Mesendoderm (in vitro differentiated cells): ENCODE measurements at regions not wholly inside any gene's neighbourhood (a gene's known extent, or its start where the extent isn't known, plus 50 kb on each side); places are given as distances from the start of the nearest gene placed in this dataset.

Source experiments
- DNase-seq: peaks from one replicate; pipeline ENCODE4 v3.0.0; 2013
- H2AK5ac ChIP-seq: 2 replicates; pipeline ENCODE4 v1.6.1; 2013; ENCODE audit warnings: low read length, inconsistent platforms
- H2BK120ac ChIP-seq: 2 replicates; pipeline ENCODE4 v1.6.1; 2013; ENCODE audit warnings: low read depth, mild to moderate bottlenecking, low read length, moderate library complexity, mixed read lengths
- H2BK15ac ChIP-seq: replicated peaks from 2 replicates; pipeline ENCODE4 v1.6.1; 2013; ENCODE audit warnings: low read depth, mild to moderate bottlenecking, moderate library complexity
- H2BK5ac ChIP-seq: 2 replicates; pipeline ENCODE4 v1.6.1; 2013; ENCODE audit warnings: low read length, inconsistent platforms
- H3K18ac ChIP-seq: 2 replicates; pipeline ENCODE4 v1.6.1; 2013; ENCODE audit warnings: mild to moderate bottlenecking, low read length, mixed read lengths
- H3K23ac ChIP-seq: one replicate; pipeline ENCODE4 v1.6.1; 2013; ENCODE audit warnings: low read length
- H3K27ac ChIP-seq: 2 replicates; pipeline ENCODE4 v1.5.1; 2013; ENCODE audit warnings: low read depth, mild to moderate bottlenecking, inconsistent platforms, low read length, moderate library complexity
- H3K27me3 ChIP-seq: 2 replicates; pipeline ENCODE4 v1.6.1; 2013; ENCODE audit warnings: low read length, control low read depth, mild to moderate bottlenecking, inconsistent platforms; ENCODE audit not compliant: insufficient read depth, poor library complexity
- H3K36me3 ChIP-seq: 2 replicates; pipeline ENCODE4 v1.6.1; 2013; ENCODE audit warnings: low read length, inconsistent platforms; ENCODE audit not compliant: control insufficient read depth, insufficient read depth
- H3K4ac ChIP-seq: one replicate; pipeline ENCODE4 v1.6.1; 2013; ENCODE audit warnings: low read depth, mild to moderate bottlenecking, low read length, moderate library complexity
- H3K4me1 ChIP-seq: 2 replicates; pipeline ENCODE4 v1.6.1; 2013; ENCODE audit warnings: low read depth, low read length, inconsistent platforms; ENCODE audit not compliant: control insufficient read depth
- H3K4me2 ChIP-seq: 2 replicates; pipeline ENCODE4 v1.6.1; 2013; ENCODE audit warnings: low read length
- H3K4me3 ChIP-seq: 2 replicates; pipeline ENCODE4 v1.5.1; 2013; ENCODE audit warnings: mild to moderate bottlenecking, low read length
- H3K56ac ChIP-seq: one replicate; pipeline ENCODE4 v1.6.1; 2013; ENCODE audit warnings: low read length
- H3K79me1 ChIP-seq: 2 replicates; pipeline ENCODE4 v1.6.1; 2013; ENCODE audit warnings: low read length, inconsistent platforms
- H3K79me2 ChIP-seq: 2 replicates; pipeline ENCODE4 v1.6.1; 2013; ENCODE audit warnings: mild to moderate bottlenecking, low read length; ENCODE audit not compliant: control insufficient read depth, insufficient read depth
- H3K9ac ChIP-seq: 2 replicates; pipeline ENCODE4 v1.6.1; 2013; ENCODE audit warnings: low read length, inconsistent platforms
- H4K5ac ChIP-seq: one replicate; pipeline ENCODE4 v1.6.1; 2013; ENCODE audit warnings: low read length
- H4K8ac ChIP-seq: one replicate; pipeline ENCODE4 v1.6.1; 2013; ENCODE audit warnings: low read depth, mild to moderate bottlenecking, control low read depth, low read length, moderate library complexity
- WGBS: extraction: QIAGEN DNeasy Blood & Tissue Kit; methylation state at CpG from one replicate; pipeline ENCODE4 v1.1.7; 2013; ENCODE audit warnings: low lambda C conversion rate, missing lambda C conversion rate; ENCODE audit not compliant: insufficient coverage; ENCODE audit errors: extremely low coverage; 5-methylcytosine and 5-hydroxymethylcytosine counted together

DNA sequence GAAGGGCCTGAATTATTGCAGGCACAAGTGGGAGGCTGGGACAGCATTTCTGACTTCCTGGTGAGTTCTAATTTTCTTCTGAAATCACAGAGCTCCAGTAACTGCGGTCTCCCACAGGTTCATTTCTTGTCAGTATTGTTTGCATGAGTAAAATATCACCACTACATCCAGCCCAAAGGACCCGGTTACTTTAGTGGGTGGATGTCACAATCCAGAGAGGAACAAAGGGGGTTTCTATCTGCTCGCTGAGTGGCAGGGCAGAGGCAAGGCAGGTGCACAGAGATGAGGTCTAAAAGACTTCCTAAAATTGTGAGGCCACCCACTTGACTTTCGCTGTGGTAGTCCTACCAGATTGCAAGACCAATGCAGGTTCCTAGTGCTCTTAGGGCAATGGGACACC lies 800.4 kb upstream of the ID2 start:
- no peak overlapping the region for H2BK15ac ChIP-seq
- WGBS, result no CpG with 5 or more reads among the region's 4 CpGs

DNA sequence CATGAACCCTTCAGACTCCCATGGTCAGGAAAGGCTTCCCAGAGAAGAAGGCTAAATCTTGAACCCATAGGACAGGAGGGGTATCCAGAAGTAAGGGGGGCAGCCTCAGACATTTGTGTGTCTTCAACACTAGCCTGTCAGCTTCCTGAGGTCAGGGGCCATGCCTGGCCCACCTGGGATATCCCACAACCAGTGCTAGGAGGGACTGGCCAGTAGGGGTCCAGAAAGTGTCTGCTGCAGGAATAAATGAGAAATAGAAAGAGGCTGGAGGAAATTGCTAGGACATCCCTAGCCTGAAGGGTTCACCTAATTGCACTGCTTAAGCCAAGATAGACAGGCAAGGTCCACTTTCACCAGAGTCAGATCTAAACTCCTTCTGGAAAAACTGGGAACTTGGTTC lies 799.6 kb upstream of the ID2 start:
- no peak for DNase-seq

More for the DNA sequence above, 800.4 kb upstream of the ID2 start:
- no peak overlapping the region for H2BK5ac ChIP-seq
- peak overlapping the region; percentile 24 for H2BK120ac ChIP-seq
- peak overlapping the region; percentile 60 for H3K4ac ChIP-seq
- H3K56ac ChIP-seq, result no peak overlapping the region
- no peaks in the 10 kb centered on the region for H3K27me3 ChIP-seq
- no peak overlapping the region for H3K4me2 ChIP-seq
- peaks cover 16% of the 10 kb centered on the region for H3K79me2 ChIP-seq
- no peak overlapping the region for H4K5ac ChIP-seq
- H3K4me1 ChIP-seq, result peaks cover 6% of the 10 kb centered on the region
- H3K18ac ChIP-seq, result peak overlapping the region; percentile 72
- H4K8ac ChIP-seq, result no peak overlapping the region
- no peak overlapping the region for H3K23ac ChIP-seq
- DNase-seq, result no peak
- no peaks in the 10 kb centered on the region for H3K36me3 ChIP-seq
- no peak overlapping the region for H2AK5ac ChIP-seq
- H3K9ac ChIP-seq, result no peak overlapping the region
- H3K4me3 ChIP-seq, result no peak overlapping the region
- H3K79me1 ChIP-seq, result peaks cover 9% of the 10 kb centered on the region
- no peak overlapping the region for H3K27ac ChIP-seq

DNA sequence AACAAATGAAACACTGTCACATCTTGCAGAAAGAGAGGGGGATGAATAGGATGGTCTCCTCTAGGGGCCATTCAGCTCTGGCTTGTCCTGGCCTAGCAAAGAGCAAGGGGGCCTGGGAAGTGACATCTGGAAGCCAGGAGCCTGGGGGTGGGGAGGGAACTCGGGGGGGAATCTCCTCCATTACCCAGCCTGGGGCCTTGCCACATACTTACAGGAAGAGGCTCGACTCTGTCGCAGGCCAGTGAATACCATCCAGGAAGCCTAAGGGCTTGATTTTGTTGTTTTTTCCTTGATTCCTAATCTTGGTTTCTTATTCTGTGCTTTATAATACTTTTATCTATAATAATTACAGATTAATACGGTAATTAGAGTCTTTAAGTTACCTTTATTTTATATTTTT lies 797.5 kb upstream of the ID2 start:
- no CpG with 5 or more reads among the region's 4 CpGs for WGBS
- DNase-seq, result no peak
- no peak overlapping the region for H4K8ac ChIP-seq

More for the DNA sequence above, 799.6 kb upstream of the ID2 start:
- H3K27ac ChIP-seq, result no peak overlapping the region
- peaks cover 11% of the 10 kb centered on the region for H3K79me1 ChIP-seq
- no peak overlapping the region for H3K4me3 ChIP-seq
- no peaks in the 10 kb centered on the region for H3K36me3 ChIP-seq
- no peak overlapping the region for H4K5ac ChIP-seq
- no peak overlapping the region for H2BK5ac ChIP-seq
- peaks cover 19% of the 10 kb centered on the region for H3K79me2 ChIP-seq
- no peak overlapping the region for H3K4me2 ChIP-seq
- no peak overlapping the region for H2BK120ac ChIP-seq
- no peak overlapping the region for H3K4ac ChIP-seq
- peak overlapping the region; percentile 72 for H3K18ac ChIP-seq
- peaks cover 6% of the 10 kb centered on the region for H3K4me1 ChIP-seq
- peak overlapping the region; percentile 46 for H2AK5ac ChIP-seq
- H2BK15ac ChIP-seq, result no peak overlapping the region
- H3K56ac ChIP-seq, result no peak overlapping the region
- no peak overlapping the region for H3K23ac ChIP-seq
- H3K27me3 ChIP-seq, result no peaks in the 10 kb centered on the region
- H3K9ac ChIP-seq, result no peak overlapping the region
- H4K8ac ChIP-seq, result no peak overlapping the region

DNA sequence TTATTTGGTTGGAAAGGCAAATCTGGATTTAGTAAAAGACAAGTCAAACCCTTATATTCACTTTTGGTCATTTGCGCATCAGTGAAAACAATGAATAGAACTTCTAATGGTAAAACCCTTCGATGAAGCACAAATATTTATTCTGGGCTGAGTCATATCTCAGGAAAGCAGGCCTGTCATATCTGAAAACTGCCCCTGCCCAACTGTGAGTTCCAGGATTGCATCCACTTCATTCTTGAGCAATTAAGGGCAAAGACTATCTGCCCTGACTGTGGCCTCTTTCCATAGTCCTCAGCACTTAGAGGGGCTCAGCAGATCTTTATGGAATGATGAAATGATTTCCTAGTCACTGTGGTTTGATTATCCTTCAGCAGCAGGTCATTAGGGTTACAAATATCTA lies 795.2 kb upstream of the ID2 start:
- Histone ChIP-seq H2BK15ac (no peak overlapping the region), H2BK120ac (no peak overlapping the region), H3K4me3 (no peak overlapping the region), H3K27me3 (no peaks in the 10 kb centered on the region), H3K79me2 (peaks cover 15% of the 10 kb centered on the region), H3K36me3 (no peaks in the 10 kb centered on the region), H3K4ac (no peak overlapping the region), H2BK5ac (no peak overlapping the region), H3K4me1 (peaks cover 3% of the 10 kb centered on the region), H3K4me2 (no peak overlapping the region), H4K8ac (no peak overlapping the region), H2AK5ac (no peak overlapping the region), H4K5ac (no peak overlapping the region), H3K18ac (no peak overlapping the region), H3K9ac (no peak overlapping the region), H3K79me1 (peaks cover 11% of the 10 kb centered on the region), H3K27ac (no peak overlapping the region), H3K56ac (no peak overlapping the region), H3K23ac (no peak overlapping the region)
- no peak for DNase-seq
- no CpG with 5 or more reads among the region's 2 CpGs for WGBS

More for the DNA sequence above, 797.5 kb upstream of the ID2 start:
- Histone ChIP-seq H3K4me3 (no peak overlapping the region), H3K36me3 (no peaks in the 10 kb centered on the region), H3K56ac (no peak overlapping the region), H2BK120ac (no peak overlapping the region), H3K9ac (no peak overlapping the region), H3K4ac (no peak overlapping the region), H3K18ac (no peak overlapping the region), H2BK15ac (no peak overlapping the region), H3K79me2 (peaks cover 19% of the 10 kb centered on the region), H3K79me1 (peaks cover 11% of the 10 kb centered on the region), H3K4me2 (no peak overlapping the region), H2AK5ac (no peak overlapping the region), H4K5ac (no peak overlapping the region), H3K27me3 (no peaks in the 10 kb centered on the region), H3K27ac (no peak overlapping the region), H3K4me1 (peaks cover 6% of the 10 kb centered on the region), H3K23ac (no peak overlapping the region), H2BK5ac (no peak overlapping the region)

DNA sequence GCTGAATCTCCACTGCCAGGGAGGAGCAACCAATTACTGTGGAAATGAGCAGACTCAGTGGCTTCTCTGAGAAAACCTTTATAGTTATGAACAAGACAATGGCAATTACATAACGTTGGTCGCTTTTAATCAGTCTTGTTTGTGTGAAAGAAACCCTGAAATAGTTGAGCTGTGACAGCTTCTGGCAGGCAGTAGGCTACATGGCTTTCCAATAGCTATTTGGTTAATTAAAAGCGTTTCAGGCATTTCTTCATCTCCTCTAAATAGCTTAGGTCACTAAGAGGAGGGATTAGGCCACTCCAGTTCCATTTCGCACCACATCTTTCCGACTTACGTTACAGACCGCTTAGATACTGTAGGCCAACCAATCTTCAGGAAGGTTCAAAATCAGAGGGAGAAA lies 794.4 kb upstream of the ID2 start:
- Histone ChIP-seq H3K4ac (no peak overlapping the region), H4K8ac (no peak overlapping the region), H3K56ac (no peak overlapping the region), H3K4me1 (no peaks in the 10 kb centered on the region), H2BK120ac (no peak overlapping the region), H3K18ac (no peak overlapping the region), H4K5ac (no peak overlapping the region), H3K79me1 (peaks cover 5% of the 10 kb centered on the region), H3K23ac (no peak overlapping the region), H3K27ac (no peak overlapping the region), H3K4me2 (no peak overlapping the region), H2BK5ac (no peak overlapping the region), H2AK5ac (no peak overlapping the region), H3K36me3 (no peaks in the 10 kb centered on the region), H3K9ac (no peak overlapping the region), H3K79me2 (peaks cover 7% of the 10 kb centered on the region), H3K4me3 (no peak overlapping the region), H2BK15ac (no peak overlapping the region), H3K27me3 (no peaks in the 10 kb centered on the region)
- WGBS, result no CpG with 5 or more reads among the region's 7 CpGs
- no peak for DNase-seq

DNA sequence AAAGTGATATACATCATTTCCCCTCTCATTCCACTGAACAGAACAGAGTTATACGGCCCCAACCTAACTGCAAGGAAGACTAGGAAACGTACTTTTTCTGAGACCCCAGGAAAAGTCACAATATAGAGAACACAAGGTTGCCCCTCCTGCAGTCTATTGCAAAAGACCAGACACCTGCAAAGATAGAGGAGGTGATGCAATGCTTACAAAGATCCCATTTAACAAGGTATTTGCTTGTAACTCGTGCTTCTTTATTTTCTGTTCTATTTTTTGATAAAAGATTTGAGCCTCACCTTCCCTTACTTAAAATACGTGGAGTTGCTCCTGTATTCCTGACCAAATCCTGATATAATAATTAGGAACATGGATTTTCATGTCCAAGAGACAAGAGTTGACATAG lies 793.0 kb upstream of the ID2 start:
- Histone ChIP-seq H3K79me1 (peaks cover 3% of the 10 kb centered on the region), H3K4me1 (no peaks in the 10 kb centered on the region), H3K23ac (no peak overlapping the region), H2BK120ac (no peak overlapping the region), H2AK5ac (no peak overlapping the region), H3K27ac (no peak overlapping the region), H3K4ac (no peak overlapping the region), H4K8ac (no peak overlapping the region), H2BK5ac (no peak overlapping the region), H3K4me3 (no peak overlapping the region), H2BK15ac (no peak overlapping the region), H4K5ac (no peak overlapping the region), H3K79me2 (peaks cover 5% of the 10 kb centered on the region), H3K36me3 (no peaks in the 10 kb centered on the region), H3K4me2 (no peak overlapping the region), H3K9ac (no peak overlapping the region), H3K27me3 (no peaks in the 10 kb centered on the region), H3K56ac (no peak overlapping the region), H3K18ac (peak overlapping the region; percentile 39)
- DNase-seq, result no peak
- no CpG with 5 or more reads among the region's 4 CpGs for WGBS
